Rectal smooth muscle tissue (tissue), 1 donor: ENCODE measurements at regions not wholly inside any gene's neighbourhood (a gene's known extent, or its start where the extent isn't known, plus 50 kb on each side); places are given as distances from the start of the nearest gene placed in this dataset.

Experiments
- H3K27ac ChIP-seq: one replicate; pipeline ENCODE4 v1.7.0; 2013; ENCODE audit warnings: low read depth, low read length, inconsistent platforms
- H3K27me3 ChIP-seq: one replicate; pipeline ENCODE4 v1.7.0; 2013; ENCODE audit warnings: low read length; ENCODE audit not compliant: control insufficient read depth, insufficient read depth
- H3K36me3 ChIP-seq: one replicate; pipeline ENCODE4 v1.7.0; 2013; ENCODE audit warnings: low read length; ENCODE audit not compliant: control insufficient read depth, insufficient read depth
- H3K4me1 ChIP-seq: one replicate; pipeline ENCODE4 v1.7.0; 2013; ENCODE audit warnings: low read length; ENCODE audit not compliant: control insufficient read depth, insufficient read depth
- H3K4me3 ChIP-seq: one replicate; pipeline ENCODE4 v1.7.0; 2013; ENCODE audit warnings: low read length
- H3K9ac ChIP-seq: one replicate; pipeline ENCODE4 v1.7.0; 2013; ENCODE audit warnings: low read length

DNA sequence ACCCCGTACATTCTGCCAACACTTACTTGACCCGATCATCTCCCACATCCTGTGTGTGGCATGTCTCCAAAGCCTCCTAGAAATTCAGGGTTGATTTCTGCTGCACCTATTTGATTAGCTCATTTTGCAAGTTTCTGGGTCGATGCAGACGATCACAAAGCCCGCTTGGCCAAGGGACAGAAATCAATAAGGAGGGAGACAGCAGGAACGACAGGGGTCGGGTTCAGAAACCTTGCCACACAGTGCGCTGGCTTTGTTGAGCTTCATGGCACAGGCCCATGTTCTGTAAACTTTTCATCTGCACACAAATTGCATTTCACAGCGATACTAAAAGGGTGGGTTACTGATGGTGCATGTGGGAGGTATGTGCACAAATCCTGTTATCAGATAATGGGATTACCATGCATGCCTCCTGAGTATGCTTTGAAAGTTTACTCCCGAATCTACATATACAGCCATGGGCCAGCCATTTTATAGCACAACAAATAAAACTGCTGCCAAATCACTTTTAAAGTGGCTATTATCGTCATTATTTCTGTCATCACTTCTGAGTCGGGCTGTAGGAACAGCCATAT lies 95.9 kb upstream of the ATP11B start:
- Histone ChIP-seq H3K36me3 (no peaks in the 10 kb centered on the region), H3K4me1 (no peaks in the 10 kb centered on the region), H3K27me3 (no peaks in the 10 kb centered on the region), H3K9ac (no peak overlapping the region), H3K4me3 (no peak overlapping the region), H3K27ac (no peak overlapping the region)

DNA sequence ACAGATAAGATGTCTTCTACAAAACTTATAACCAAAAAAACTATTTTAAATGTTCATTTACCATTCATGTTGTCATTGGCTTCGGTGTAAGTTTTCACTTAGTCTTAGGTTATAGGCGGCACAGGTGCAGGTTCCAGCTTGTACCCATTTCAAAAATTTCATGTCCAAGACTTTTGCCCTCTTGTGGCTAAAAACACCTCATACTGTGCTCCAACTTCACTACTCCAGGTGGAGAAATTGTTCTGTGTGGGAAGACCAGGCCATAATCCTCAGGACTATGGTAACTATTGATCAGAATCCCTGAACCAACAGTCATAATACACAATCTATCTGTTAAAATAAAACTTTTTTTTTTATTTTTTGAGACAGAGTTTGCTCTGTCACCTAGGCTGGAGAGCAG lies 95.2 kb upstream of the ATP11B start:
- no peak overlapping the region for H3K9ac ChIP-seq
- H3K27me3 ChIP-seq = no peaks in the 10 kb centered on the region
- H3K36me3 ChIP-seq = no peaks in the 10 kb centered on the region
- no peaks in the 10 kb centered on the region for H3K4me1 ChIP-seq
- H3K27ac ChIP-seq = no peak overlapping the region
- no peak overlapping the region for H3K4me3 ChIP-seq

DNA sequence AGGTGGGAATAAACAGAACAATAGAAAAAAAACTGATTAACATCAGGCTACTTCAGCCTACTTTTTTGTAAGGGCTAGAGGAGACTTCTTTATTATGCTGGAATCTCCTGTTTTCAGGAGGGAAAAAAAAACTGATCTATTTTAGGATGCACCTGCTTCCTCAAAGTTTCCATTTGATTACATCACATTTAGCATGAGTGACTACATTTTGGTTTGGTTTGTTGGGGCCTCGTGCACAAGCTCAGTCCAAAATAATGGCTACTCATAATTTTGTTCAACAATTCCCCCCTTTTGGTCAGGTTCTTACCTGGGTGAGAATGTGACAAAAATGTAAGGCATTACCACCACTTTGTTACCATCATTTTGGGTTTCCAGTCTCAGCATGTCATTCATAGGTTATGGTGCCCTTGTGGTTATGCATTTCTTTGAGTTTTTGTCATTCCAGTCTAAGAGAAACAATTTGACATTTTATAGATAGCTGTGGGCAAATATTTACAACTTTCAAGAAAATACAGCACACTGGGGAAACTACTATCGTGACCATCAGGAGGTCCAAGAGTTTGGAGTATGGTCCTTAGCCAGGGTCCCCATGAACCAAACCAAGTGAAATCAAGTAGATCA lies 93.6 kb upstream of the ATP11B start:
- Histone ChIP-seq H3K4me3 (no peak overlapping the region), H3K4me1 (no peaks in the 10 kb centered on the region), H3K9ac (no peak overlapping the region), H3K36me3 (no peaks in the 10 kb centered on the region), H3K27ac (no peak overlapping the region), H3K27me3 (no peaks in the 10 kb centered on the region)

DNA sequence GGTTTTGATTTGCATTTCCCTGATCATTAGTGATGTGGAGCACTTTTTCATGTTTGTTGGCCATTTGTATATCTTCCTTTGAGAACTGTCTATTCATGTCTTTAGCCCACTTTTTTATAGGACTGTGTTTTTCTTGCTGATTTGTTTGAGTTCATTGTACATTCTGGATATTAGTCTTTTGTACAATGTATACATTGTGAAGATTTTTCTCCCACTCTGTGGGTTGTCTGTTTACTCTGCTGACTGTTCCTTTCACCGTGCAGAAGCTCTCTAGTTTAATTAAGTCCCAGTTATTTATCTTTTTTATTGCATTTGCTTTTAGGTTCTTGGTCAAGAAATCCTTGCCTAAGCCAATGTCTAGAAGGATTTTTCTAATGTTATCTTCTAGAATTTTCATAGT lies 91.1 kb upstream of the ATP11B start:
- Histone ChIP-seq H3K9ac (no peak overlapping the region), H3K27me3 (no peaks in the 10 kb centered on the region), H3K4me3 (no peak overlapping the region), H3K36me3 (no peaks in the 10 kb centered on the region), H3K4me1 (no peaks in the 10 kb centered on the region), H3K27ac (no peak overlapping the region)

DNA sequence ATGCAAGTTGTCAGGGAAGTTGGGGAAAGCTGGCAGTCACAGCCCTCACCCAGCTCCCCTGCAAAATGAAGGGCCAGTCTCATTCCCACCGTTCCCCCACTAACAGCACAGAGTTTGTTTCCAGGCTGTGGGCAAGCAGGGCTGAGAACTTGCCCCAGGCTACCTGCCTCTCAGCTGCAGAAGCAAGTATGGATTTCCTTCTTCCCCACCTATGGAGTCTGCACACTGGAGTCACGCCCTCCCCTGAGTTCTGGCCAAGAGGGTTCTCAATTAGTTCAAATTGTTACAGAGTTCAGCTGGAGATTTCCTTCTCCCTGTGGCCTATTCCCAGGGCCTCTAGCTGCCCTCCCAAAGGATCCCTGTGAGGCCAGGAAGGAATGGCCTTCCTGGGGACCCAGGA lies 90.1 kb upstream of the ATP11B start:
- Histone ChIP-seq H3K27me3 (no peaks in the 10 kb centered on the region), H3K27ac (no peak overlapping the region), H3K36me3 (no peaks in the 10 kb centered on the region), H3K4me1 (no peaks in the 10 kb centered on the region), H3K4me3 (no peak overlapping the region), H3K9ac (no peak overlapping the region)

DNA sequence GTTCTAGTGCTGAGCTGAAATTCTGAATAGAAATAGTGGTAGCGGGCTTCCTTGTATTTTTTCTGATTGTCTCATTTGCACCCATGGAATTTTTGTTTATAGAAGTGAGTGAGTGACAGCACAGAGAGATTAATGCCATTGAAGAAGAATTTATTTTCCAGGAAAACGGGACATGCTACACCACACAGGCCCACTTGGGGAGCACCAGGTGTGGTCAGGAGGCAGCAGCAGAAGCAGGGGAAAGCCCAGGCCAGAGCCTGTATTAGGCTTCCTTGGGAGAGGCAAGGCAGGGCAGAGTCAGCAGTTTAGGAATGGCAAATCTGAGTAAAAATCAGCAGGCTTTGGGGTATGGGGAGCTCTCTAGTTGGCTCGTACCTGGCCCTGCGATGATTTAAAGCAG lies 88.4 kb upstream of the ATP11B start:
- H3K36me3 ChIP-seq = no peaks in the 10 kb centered on the region
- no peaks in the 10 kb centered on the region for H3K4me1 ChIP-seq
- no peak overlapping the region for H3K4me3 ChIP-seq
- H3K9ac ChIP-seq = no peak overlapping the region
- H3K27me3 ChIP-seq = no peaks in the 10 kb centered on the region
- no peak overlapping the region for H3K27ac ChIP-seq

DNA sequence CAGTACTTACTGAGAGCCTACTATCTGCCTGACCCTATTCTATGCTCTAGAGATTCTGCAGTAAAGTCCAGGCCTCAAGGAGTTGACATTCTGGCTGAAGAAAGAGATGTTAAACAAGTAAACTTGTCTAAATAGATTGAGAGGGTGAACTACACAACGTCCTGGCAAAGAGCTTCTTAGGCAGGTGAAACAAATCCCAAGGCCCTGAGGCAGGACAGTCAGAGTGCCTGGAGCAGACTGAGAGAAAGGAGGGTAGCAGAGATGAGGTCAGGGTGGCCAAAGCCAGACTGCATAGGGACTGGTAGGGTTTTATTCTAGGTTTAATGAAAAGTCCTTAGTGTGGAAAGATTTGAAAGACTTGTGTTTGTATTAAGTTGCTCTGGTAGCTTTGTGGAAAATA lies 84.5 kb upstream of the ATP11B start:
- no peak overlapping the region for H3K4me3 ChIP-seq
- H3K27ac ChIP-seq = no peak overlapping the region
- H3K36me3 ChIP-seq = no peaks in the 10 kb centered on the region
- no peak overlapping the region for H3K9ac ChIP-seq
- no peaks in the 10 kb centered on the region for H3K4me1 ChIP-seq
- H3K27me3 ChIP-seq = no peaks in the 10 kb centered on the region

DNA sequence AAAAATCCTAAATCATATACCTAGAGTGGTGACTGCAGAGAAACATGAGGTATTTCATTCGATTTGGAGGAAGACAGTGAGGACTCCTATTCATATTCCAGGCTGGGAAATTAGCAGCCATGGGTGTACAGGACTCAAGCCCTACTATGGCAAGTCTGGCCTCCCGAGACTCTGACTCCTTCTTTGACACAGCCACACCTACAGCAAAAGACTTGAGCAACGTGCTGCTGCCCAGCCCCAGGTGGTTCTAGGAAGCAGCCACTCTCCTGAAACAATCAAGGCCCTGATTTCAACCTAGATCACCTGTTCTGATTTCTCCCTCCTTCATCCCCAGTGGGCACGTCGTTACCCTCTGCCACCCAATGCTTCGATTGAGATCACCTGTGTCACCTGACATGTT lies 84.0 kb upstream of the ATP11B start:
- H3K4me3 ChIP-seq = no peak overlapping the region
- H3K27me3 ChIP-seq = no peaks in the 10 kb centered on the region
- H3K4me1 ChIP-seq = no peaks in the 10 kb centered on the region
- no peaks in the 10 kb centered on the region for H3K36me3 ChIP-seq
- H3K9ac ChIP-seq = no peak overlapping the region
- no peak overlapping the region for H3K27ac ChIP-seq

DNA sequence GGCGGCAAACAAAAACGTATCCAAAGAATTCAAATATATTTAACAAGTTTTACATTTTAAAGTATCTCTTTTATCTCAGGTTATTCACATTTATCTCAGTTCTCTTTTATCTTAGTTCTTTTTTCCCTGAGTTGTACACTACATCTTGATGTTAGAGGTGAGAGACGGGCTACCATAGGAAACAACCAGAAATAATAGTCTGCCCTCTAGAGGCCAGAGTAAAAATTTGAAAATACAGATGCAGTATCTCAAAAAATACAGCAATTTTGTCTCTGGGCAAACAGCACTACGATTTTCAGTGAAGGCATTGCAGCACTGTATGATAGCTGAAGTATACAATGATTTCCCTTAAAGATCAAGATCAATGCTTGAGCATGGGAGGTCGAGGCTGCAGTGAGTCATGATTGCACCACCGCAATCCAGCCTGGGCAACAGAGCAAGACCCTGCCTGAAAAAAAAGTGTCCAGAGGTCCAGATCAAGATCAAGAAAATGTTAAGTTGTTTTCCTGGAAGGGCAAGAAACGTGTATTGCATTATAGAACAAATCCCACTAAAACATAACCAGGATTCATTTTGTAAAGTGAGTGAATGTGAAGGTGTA lies 82.6 kb upstream of the ATP11B start:
- no peak overlapping the region for H3K9ac ChIP-seq
- no peak overlapping the region for H3K27ac ChIP-seq
- H3K4me3 ChIP-seq = no peak overlapping the region
- H3K27me3 ChIP-seq = no peaks in the 10 kb centered on the region
- H3K36me3 ChIP-seq = no peaks in the 10 kb centered on the region
- H3K4me1 ChIP-seq = no peaks in the 10 kb centered on the region

DNA sequence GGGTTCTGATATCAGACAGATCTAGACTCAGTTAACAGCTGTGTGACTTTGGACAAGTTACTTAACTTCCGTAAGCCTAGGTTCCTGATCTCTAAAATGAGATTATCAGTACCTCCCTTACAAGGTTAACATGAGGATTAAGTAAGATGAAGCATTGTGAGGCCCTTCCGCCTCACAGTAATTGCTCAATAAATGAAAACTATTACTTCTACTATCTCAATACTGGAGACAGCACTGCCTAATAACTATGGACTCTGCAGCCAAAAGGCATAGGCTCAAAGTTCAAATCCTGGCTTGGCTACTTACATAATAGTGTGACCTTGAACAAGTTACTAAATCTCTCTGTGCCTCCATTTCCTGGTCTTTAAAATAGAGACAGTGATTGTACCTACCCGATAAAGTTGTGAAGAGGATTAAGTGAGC lies 82.0 kb upstream of the ATP11B start:
- no peak overlapping the region for H3K27ac ChIP-seq

DNA sequence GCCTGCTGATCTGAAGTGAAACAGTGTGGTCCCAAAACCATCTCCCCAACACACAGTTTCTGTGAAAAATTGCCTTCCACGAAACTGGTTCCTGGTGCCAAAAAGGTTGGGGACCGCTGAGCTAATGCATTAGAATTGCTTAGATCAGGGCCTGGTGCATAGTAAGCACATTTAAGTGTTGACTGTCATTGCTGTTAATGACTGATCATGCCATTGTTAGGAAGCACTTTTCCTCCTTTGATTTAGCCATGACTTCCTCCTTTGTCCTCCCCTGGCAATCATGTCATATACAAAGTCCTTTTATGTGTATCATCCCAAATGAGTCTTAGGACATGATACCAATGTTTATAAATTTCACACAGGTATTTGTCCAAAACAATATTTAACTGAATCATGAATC lies 81.5 kb upstream of the ATP11B start:
- H3K4me1 ChIP-seq = no peaks in the 10 kb centered on the region
- no peak overlapping the region for H3K4me3 ChIP-seq
- H3K9ac ChIP-seq = no peak overlapping the region
- no peak overlapping the region for H3K27ac ChIP-seq
- no peaks in the 10 kb centered on the region for H3K36me3 ChIP-seq
- no peaks in the 10 kb centered on the region for H3K27me3 ChIP-seq

More for the DNA sequence above, 82.0 kb upstream of the ATP11B start:
- Histone ChIP-seq H3K36me3 (no peaks in the 10 kb centered on the region), H3K9ac (no peak overlapping the region), H3K27me3 (no peaks in the 10 kb centered on the region), H3K4me3 (no peak overlapping the region), H3K4me1 (no peaks in the 10 kb centered on the region)

DNA sequence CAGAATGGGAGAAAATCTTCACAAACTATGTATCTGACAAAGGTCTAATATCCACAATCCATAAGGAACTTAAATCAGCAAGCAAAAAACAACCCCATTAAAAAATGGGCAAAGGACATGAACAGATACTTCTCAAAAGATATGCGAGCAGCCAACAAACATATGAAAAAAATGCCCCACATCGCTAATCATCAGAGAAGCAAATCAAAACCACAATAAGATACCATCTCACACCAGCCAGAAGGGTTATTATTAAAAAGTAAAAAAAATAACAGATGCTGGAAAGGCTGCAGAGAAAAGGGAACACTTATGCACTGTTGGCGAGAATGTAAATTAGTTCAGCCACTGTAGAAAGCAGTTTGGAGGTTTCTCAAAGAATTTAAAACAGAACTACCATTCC lies 80.2 kb upstream of the ATP11B start:
- Histone ChIP-seq H3K27ac (no peak overlapping the region), H3K4me3 (no peak overlapping the region), H3K27me3 (no peaks in the 10 kb centered on the region), H3K36me3 (no peaks in the 10 kb centered on the region), H3K4me1 (no peaks in the 10 kb centered on the region), H3K9ac (no peak overlapping the region)
